IMR-90 (cell line): ENCODE measurements at regions not wholly inside any gene's neighbourhood (a gene's known extent, or its start where the extent isn't known, plus 50 kb on each side); places are given as distances from the start of the nearest gene placed in this dataset.

Experiments
- ATAC-seq: fragments of 200-7000 bp; cut with Tn5 transposase; 2 replicates; pipeline ENCODE4 v1.9.1; 2020; ENCODE audit warnings: low read depth, mild to moderate bottlenecking, moderate library complexity
- BruUV-seq: library from RNA; stranded (reverse); fragments of 400-500 nt; replicated peaks from 2 replicates; lab custom pipeline; 2021; lab: Mats Ljungman, UMichigan
- CTCF ChIA-PET: fragments of 300-600 bp; formaldehyde crosslinking; extraction: SDS; loops from one replicate; lab custom pipeline; 2021; ENCODE audit warnings: antibody characterized with exemption; lab: Yijun Ruan, JAX
- POLR2A ChIA-PET: fragments of 300-600 bp; sonication (Branson Sonifier 250); formaldehyde crosslinking; loops from one replicate; lab custom pipeline; 2022; ENCODE audit warnings: antibody characterized with exemption; ENCODE audit not compliant: unreplicated experiment; lab: Charles Lee
- DNase-seq: peaks from one replicate; pipeline ENCODE4 v3.0.0; 2013
- H2AFZ ChIP-seq: replicated peaks from 2 replicates; pipeline ENCODE3; 2013; ENCODE audit warnings: low read length, mild to moderate bottlenecking; ENCODE audit not compliant: poor library complexity
- H2AK5ac ChIP-seq: 2 replicates; pipeline ENCODE4 v1.6.1; 2013; ENCODE audit warnings: low read depth, low read length, inconsistent platforms
- H2AK9ac ChIP-seq: replicated peaks from 2 replicates; pipeline ENCODE3; 2013; ENCODE audit warnings: mild to moderate bottlenecking, low read depth, low read length, moderate library complexity; ENCODE audit not compliant: poor library complexity
- H2BK120ac ChIP-seq: 2 replicates; pipeline ENCODE4 v1.6.1; 2013; ENCODE audit warnings: low read depth, low read length, inconsistent platforms
- H2BK15ac ChIP-seq: 3 replicates; pipeline ENCODE4 v1.6.1; 2013; ENCODE audit warnings: low read depth, low read length, inconsistent platforms
- H2BK20ac ChIP-seq: 2 replicates; pipeline ENCODE4 v1.6.1; 2013; ENCODE audit warnings: low read depth, mild to moderate bottlenecking, inconsistent platforms, low read length, moderate library complexity
- H2BK5ac ChIP-seq: 2 replicates; pipeline ENCODE4 v1.6.1; 2013; ENCODE audit warnings: mild to moderate bottlenecking, low read depth, low read length, inconsistent platforms; ENCODE audit not compliant: poor library complexity, severe bottlenecking
- H3K14ac ChIP-seq: replicated peaks from 2 replicates; pipeline ENCODE4 v1.6.1; 2013; ENCODE audit warnings: low read depth, low read length, inconsistent platforms
- H3K18ac ChIP-seq: 2 replicates; pipeline ENCODE4 v1.6.1; 2013; ENCODE audit warnings: low read depth, low read length, control low read depth
- H3K23ac ChIP-seq: 2 replicates; pipeline ENCODE4 v1.6.1; 2013; ENCODE audit warnings: low read depth, low read length, inconsistent platforms
- H3K27ac ChIP-seq: 2 replicates; pipeline ENCODE4 v1.5.1; 2013; ENCODE audit warnings: mild to moderate bottlenecking, control low read depth, low read length; ENCODE audit not compliant: insufficient read depth
- H3K27me3 ChIP-seq: 2 replicates; pipeline ENCODE4 v1.6.1; 2013; ENCODE audit warnings: low read length; ENCODE audit not compliant: control insufficient read depth, insufficient read depth
- H3K36me3 ChIP-seq: 2 replicates; pipeline ENCODE4 v1.6.1; 2013; ENCODE audit warnings: low read length, mixed read lengths; ENCODE audit not compliant: control insufficient read depth, insufficient read depth
- H3K4ac ChIP-seq: 2 replicates; pipeline ENCODE4 v1.6.1; 2013; ENCODE audit warnings: low read depth, low read length, inconsistent platforms
- H3K4me1 ChIP-seq: 2 replicates; pipeline ENCODE4 v1.6.1; 2013; ENCODE audit warnings: low read length, mixed read lengths; ENCODE audit not compliant: control insufficient read depth, insufficient read depth
- H3K4me2 ChIP-seq: 2 replicates; pipeline ENCODE4 v1.6.1; 2013; ENCODE audit warnings: low read depth, mild to moderate bottlenecking, control low read depth, low read length, moderate library complexity
- H3K4me3 ChIP-seq: 2 replicates; pipeline ENCODE4 v1.5.1; 2013; ENCODE audit warnings: low read depth, mild to moderate bottlenecking, control low read depth, low read length, moderate library complexity; ENCODE audit not compliant: insufficient read depth
- H3K56ac ChIP-seq: 2 replicates; pipeline ENCODE4 v1.6.1; 2013; ENCODE audit warnings: low read length, inconsistent platforms; ENCODE audit not compliant: insufficient read depth; ENCODE audit errors: extremely low read depth
- H3K79me1 ChIP-seq, 2 experiments: 2 replicates each; pipeline ENCODE4 v1.6.1; 2013; ENCODE audit warnings: low read length in 2 of 2, inconsistent platforms in 1 of 2, low read depth in 1 of 2
- H3K9ac ChIP-seq: 2 replicates; pipeline ENCODE4 v1.6.1; 2013; ENCODE audit warnings: low read depth, low read length, control low read depth
- H3K9me1 ChIP-seq: 2 replicates; pipeline ENCODE4 v1.6.1; 2013; ENCODE audit warnings: low read length, inconsistent platforms; ENCODE audit not compliant: insufficient read depth
- H3K9me3 ChIP-seq: 2 replicates; pipeline ENCODE4 v1.6.1; 2013; ENCODE audit warnings: low read length; ENCODE audit not compliant: control insufficient read depth, insufficient read depth
- H4K20me1 ChIP-seq: 2 replicates; pipeline ENCODE4 v1.6.1; 2013; ENCODE audit warnings: low read length, inconsistent platforms; ENCODE audit not compliant: insufficient read depth
- H4K5ac ChIP-seq: 2 replicates; pipeline ENCODE4 v1.6.1; 2013; ENCODE audit warnings: mild to moderate bottlenecking, low read depth, low read length, control low read depth
- H4K8ac ChIP-seq, 2 experiments: 2 replicates each; pipeline ENCODE4 v1.6.1; 2013; ENCODE audit warnings: low read depth in 2 of 2, low read length in 2 of 2, control low read depth in 1 of 2, inconsistent platforms in 1 of 2
- H4K91ac ChIP-seq: 2 replicates; pipeline ENCODE4 v1.6.1; 2013; ENCODE audit warnings: low read depth, low read length, inconsistent platforms; ENCODE audit not compliant: insufficient read depth
- BHLHE40 ChIP-seq: fragments of 150-350 bp; IDR thresholded peaks from 2 replicates; pipeline ENCODE4 v1.6.1; 2016; ENCODE audit warnings: mild to moderate bottlenecking, low read depth, low read length
- CEBPB ChIP-seq: IDR thresholded peaks from 2 replicates; pipeline ENCODE4 v1.6.1; 2012; ENCODE audit warnings: low read depth, low read length, improper control_type of control experiment
- CHD1 ChIP-seq: IDR thresholded peaks from 2 replicates; pipeline ENCODE4 v1.6.1; 2012; ENCODE audit warnings: low read depth, low read length, improper control_type of control experiment
- CTCF ChIP-seq: conservative IDR thresholded peaks from 2 replicates; pipeline ENCODE4 v1.5.1; 2012; ENCODE audit warnings: mild to moderate bottlenecking, low read depth, low read length, improper control_type of control experiment
- ELK1 ChIP-seq: fragments of 150-350 bp; IDR thresholded peaks from 2 replicates; pipeline ENCODE4 v1.6.1; 2016; ENCODE audit warnings: low read depth, mild to moderate bottlenecking, low read length, moderate library complexity, borderline replicate concordance
- FOS ChIP-seq: fragments of 150-350 bp; IDR thresholded peaks from 2 replicates; pipeline ENCODE4 v1.6.1; 2016; ENCODE audit warnings: low read depth, low read length
- MAFK ChIP-seq: IDR thresholded peaks from 2 replicates; pipeline ENCODE4 v1.6.1; 2012; ENCODE audit warnings: low read depth, low read length, improper control_type of control experiment
- MAZ ChIP-seq: IDR thresholded peaks from 2 replicates; pipeline ENCODE4 v1.6.1; 2012; ENCODE audit warnings: low read depth, mild to moderate bottlenecking, low read length, improper control_type of control experiment, moderate library complexity, borderline replicate concordance
- MXI1 ChIP-seq: IDR thresholded peaks from 2 replicates; pipeline ENCODE4 v1.6.1; 2012; ENCODE audit warnings: low read depth, mild to moderate bottlenecking, low read length, moderate library complexity, borderline replicate concordance
- NFE2L2 ChIP-seq: fragments of 150-350 bp; IDR thresholded peaks from 2 replicates; pipeline ENCODE4 v1.6.1; 2016; ENCODE audit warnings: low read depth, mild to moderate bottlenecking, low read length
- POLR2A ChIP-seq: IDR thresholded peaks from 2 replicates; pipeline ENCODE4 v1.6.1; 2012; ENCODE audit warnings: mild to moderate bottlenecking, low read depth, low read length
- RAD21 ChIP-seq: IDR thresholded peaks from 2 replicates; pipeline ENCODE4 v1.6.1; 2012; ENCODE audit warnings: low read length, improper control_type of control experiment
- RCOR1 ChIP-seq: IDR thresholded peaks from 2 replicates; pipeline ENCODE4 v1.6.1; 2012; ENCODE audit warnings: mild to moderate bottlenecking, low read length, improper control_type of control experiment; ENCODE audit not compliant: insufficient replicate concordance
- RFX5 ChIP-seq: IDR thresholded peaks from 2 replicates; pipeline ENCODE4 v1.8.0; 2012; ENCODE audit warnings: low read depth, mild to moderate bottlenecking, low read length, moderate library complexity
- SMC3 ChIP-seq: fragments of 150-350 bp; IDR thresholded peaks from 2 replicates; pipeline ENCODE4 v1.6.1; 2016; ENCODE audit warnings: low read depth, mild to moderate bottlenecking, antibody characterized with exemption, low read length, moderate library complexity
- USF2 ChIP-seq: fragments of 150-350 bp; IDR thresholded peaks from 2 replicates; pipeline ENCODE4 v1.6.1; 2017; ENCODE audit warnings: mild to moderate bottlenecking, antibody characterized with exemption, low read length, low read depth
- WGBS, 2 experiments: methylation state at CpG; one replicate each; pipeline versions ENCODE4 v1.1.5 to v1.1.7; 2013; ENCODE audit warnings: missing lambda C conversion rate in 2 of 2; ENCODE audit not compliant: insufficient read length in 1 of 2; ENCODE audit errors: extremely low coverage in 2 of 2; 5-methylcytosine and 5-hydroxymethylcytosine counted together
- dilution Hi-C: fragments of 300-500 bp; cut with HindIII; formaldehyde crosslinking; loops from one replicate; pipeline ENCODE4 v1.14.3; 2018; ENCODE audit warnings: low sequenced_read_pairs; ENCODE audit not compliant: unreplicated experiment
- in situ Hi-C: fragments of 300-500 bp; cut with MboI; formaldehyde crosslinking; loops from 3 replicates; pipeline ENCODE4 v1.14.3; 2019; ENCODE audit warnings: low sequenced_read_pairs, inconsistent platforms, mixed read lengths
- intact Hi-C: fragments of 100-400 bp; cut with micrococcal nuclease; formaldehyde crosslinking; loops from 2 replicates; pipeline ENCODE4 v1.10.0; 2022

- H2AFZ ChIP-seq: no peak overlapping the region
- no peak overlapping the region for H3K9ac ChIP-seq
- no peak overlapping the region for H2BK5ac ChIP-seq
- H3K4me1 ChIP-seq: peaks cover 4% of the 10 kb centered on the region
- no peak for DNase-seq
- WGBS, 2 experiments: no CpG with 5 or more reads among the region's 1 CpG
- no peaks in the 10 kb centered on the region for H3K27me3 ChIP-seq
- H3K18ac ChIP-seq: no peak overlapping the region
- no peak overlapping the region for H4K91ac ChIP-seq
- no peaks in the 10 kb centered on the region for H3K79me1 ChIP-seq
- no peak overlapping the region for H2AK9ac ChIP-seq
- TF ChIP-seq RFX5 (no peak), MXI1 (no peak), CTCF (no peak), BHLHE40 (no peak), CHD1 (no peak), USF2 (no peak), NFE2L2 (no peak), RAD21 (no peak), RCOR1 (no peak), POLR2A (no peak), CEBPB (no peak), MAFK (no peak), FOS (no peak), SMC3 (no peak), ELK1 (no peak), MAZ (no peak)
- no peak overlapping the region for H4K8ac ChIP-seq
- no peak overlapping the region for H2BK120ac ChIP-seq
- no peak for ATAC-seq
- POLR2A ChIA-PET: no interaction called here
- H3K36me3 ChIP-seq: no peaks in the 10 kb centered on the region
- H3K9me3 ChIP-seq: no peaks in the 10 kb centered on the region
- H3K14ac ChIP-seq: no peak overlapping the region
- BruUV-seq: no TSS peak
- H3K9me1 ChIP-seq: peaks cover 3% of the 10 kb centered on the region
- in situ Hi-C loops: no loop called here
- H3K4me2 ChIP-seq: no peak overlapping the region
- dilution Hi-C loops: no loop called here
- H3K4me3 ChIP-seq: no peak overlapping the region
- H2BK15ac ChIP-seq: no peak overlapping the region
- H2BK20ac ChIP-seq: no peak overlapping the region
- intact Hi-C loops: loop anchor here (10.0 kb wide), 1 partner anchor 202 kb away; the partner anchor contains the start of gene ALCAM
- no peak overlapping the region for H3K23ac ChIP-seq
- H3K4ac ChIP-seq: no peak overlapping the region
- no peak overlapping the region for H2AK5ac ChIP-seq
- no peak overlapping the region for H3K56ac ChIP-seq
- CTCF ChIA-PET: no interaction called here
- no peaks in the 10 kb centered on the region for H4K20me1 ChIP-seq
- no peak overlapping the region for H3K27ac ChIP-seq
- H4K5ac ChIP-seq: no peak overlapping the region
Observed at GRCh38 chr3:105162448-105162847, 204.3 kb upstream of the ALCAM start.
